IPS-NIHi7 (cell line): ENCODE measurements at regions not wholly inside any gene's neighbourhood (a gene's known extent, or its start where the extent isn't known, plus 50 kb on each side); places are given as distances from the start of the nearest gene placed in this dataset.
A peak's percentile ranks its signal among the peaks of the same experiment; 100 is the strongest.

ENCODE experiments used
- DNase-seq: peaks from one replicate; pipeline ENCODE4 v3.0.0; 2012; ENCODE audit warnings: mixed read lengths; ENCODE audit errors: extremely low spot score

DNA sequence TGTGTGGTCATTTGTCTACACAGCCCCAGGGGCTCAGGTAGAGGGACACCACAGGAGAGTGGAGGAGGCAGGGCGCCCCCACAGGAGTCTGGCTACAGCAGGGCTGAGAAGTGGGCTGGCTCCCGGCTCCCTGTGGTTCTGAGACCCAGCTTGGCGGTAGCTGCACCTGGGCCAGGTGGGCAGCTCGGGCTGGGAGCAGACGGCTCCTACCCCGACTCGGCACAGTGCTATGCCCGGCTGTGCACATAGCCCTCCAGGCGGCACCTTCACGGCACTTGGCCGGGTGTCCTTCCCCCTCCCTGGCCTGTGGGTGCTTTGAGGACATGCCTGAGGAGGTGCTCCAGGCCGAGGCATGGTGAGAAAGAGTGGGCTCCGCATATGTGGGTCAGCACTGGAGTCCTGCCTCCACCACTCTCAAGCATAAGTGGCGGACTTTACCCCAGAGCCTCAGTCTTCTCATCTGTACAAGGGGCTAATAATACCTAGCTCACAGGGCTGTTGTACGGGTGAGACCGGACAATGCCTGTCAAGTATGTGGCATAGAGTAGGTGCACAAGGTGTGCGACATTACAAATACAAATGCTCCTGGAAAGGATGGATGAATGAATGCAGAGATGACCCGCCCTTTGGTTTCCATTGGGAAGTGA lies 50.1 kb upstream of the JPH3 start:
- no peak for DNase-seq

DNA sequence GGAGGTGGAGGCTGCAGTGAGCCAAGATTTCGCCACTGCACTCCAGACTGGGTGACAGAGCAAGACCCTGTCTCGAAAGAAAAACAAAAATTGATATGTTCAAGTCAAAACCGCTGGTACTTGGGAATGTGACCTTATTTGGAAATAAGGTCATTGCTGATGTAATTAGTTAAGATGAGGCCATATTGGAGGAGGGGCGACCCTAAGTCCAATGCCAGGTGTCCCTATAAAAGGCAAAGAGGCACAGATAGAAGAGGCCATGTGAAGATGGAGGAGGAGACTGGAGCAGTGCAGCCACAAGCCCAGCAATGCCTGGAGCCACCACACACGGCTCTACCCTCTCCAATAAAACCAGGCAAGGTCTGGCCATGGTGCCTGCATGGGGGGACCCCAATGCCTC lies 50.8 kb upstream of the JPH3 start:
- no peak for DNase-seq

DNA sequence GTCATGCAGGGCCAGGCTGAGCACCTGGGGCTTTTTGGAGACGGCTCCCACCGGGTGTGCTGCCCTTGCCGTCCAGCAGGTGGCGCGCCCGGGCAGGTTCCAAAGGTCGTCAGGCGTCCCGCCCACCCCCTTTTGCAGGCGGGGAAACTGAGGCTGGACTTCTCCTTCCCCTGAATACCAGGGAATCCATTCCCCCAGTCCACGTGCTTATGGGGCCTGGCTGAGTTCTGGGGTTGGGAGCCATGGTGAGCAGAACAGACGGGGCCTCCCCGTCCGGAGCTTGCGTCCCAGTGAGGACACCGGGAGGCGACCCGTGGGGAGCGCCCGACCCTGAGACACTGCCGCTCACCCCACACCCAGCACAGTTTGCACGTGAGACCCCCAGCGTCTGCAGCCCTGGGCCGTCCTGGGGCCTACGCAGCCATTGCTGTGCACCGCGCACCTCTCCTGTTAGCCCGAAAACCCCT lies 51.8 kb upstream of the JPH3 start:
- peak; percentile 87 for DNase-seq

DNA sequence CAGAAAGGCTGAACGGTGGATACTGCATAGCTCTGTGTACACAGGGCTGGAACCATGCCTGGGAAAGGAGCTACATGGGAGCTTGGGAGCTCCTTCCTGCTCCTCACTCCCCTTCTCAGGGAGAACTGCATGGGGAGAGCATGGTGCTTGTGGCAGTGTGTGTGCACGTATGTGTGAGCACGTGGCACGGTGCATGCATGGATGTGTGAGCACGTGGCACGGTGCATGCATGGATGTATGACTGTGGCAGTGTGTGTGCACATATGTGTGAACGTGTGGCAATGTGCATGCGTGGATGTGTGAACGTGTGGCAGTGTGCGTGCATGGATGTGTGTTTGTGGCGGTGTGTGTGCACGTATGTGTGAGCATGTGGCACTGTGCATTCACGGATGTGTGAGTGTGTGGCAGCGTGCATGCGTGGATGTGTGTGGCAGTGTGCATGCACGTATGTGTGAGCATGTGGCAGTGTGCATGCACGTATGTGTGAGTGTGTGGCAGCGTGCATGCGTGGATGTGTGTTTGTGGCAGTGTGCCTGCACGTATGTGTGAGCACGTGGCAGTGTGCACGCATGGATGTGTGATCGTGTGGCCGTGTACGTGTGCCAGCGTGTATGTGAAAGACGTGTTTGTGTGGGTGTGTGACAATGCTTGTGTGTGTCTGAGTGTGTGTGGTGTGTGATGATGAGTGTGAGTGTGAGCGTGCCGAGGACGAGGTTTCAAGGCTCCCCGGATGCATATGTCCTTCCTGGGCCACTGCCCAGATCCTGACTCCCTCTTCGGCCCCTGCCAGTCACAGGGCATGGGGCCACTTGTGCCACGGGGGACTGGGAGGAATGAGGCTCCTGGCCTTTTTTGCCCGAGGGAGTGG lies 52.4 kb upstream of the JPH3 start:
- DNase-seq, result no peak

DNA sequence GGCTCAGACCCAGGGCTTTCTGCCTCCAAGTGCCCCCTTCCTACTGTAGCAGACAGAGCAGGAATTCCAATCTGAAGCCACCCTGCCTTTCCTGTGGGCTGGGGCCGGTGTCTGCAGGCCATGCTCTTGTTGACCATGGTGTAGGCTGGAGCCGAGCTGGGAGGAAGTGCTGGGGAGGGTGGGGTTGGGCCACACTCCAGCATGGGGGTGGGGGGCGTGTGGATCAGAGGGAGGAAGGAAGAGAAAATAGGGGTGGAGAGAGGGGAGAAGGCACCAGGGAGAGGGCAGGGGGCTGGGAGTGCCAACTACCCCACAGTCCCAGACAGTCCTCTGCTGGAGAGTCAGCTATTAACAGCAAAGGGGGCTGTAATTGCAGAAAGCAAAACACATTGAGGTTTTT lies 54.3 kb upstream of the JPH3 start:
- DNase-seq, result no peak

DNA sequence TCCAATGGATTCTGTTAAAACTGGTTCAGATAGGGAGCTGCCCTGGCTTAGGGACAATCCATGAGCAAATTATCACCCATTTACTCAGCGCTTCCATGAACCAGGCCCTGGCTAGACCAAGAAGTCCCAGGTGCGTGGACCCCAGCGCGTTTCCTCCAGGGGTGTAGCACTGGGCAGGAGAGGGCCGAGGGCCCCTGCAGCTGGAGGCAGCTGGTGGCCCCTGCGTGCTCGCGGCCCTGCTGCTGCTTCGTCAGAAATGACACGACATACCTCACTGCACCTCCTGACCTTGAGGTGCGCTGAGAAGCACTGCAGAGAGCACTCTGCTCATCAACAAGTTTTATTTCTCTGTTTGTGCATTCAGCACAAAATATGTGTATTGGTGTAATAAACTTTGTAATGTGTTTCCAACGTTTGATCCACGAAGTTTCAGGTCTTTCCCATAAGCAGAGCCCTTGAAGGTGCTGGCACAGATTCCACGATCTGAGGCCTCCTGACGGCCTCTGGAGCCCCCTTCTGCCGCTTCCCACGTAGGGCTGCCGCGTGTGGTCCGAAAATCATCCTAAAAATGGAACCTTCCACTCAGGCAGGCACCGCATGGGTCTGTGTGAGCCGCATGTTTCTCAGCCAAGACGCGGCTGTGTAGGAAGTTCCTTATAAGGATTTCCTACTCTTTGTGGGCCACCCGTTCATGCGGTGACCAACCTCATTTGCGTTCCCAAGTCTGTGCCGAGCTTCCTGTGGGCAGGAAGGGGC lies 50.8 kb upstream of the ZCCHC14 start:
- DNase-seq, result no peak

DNA sequence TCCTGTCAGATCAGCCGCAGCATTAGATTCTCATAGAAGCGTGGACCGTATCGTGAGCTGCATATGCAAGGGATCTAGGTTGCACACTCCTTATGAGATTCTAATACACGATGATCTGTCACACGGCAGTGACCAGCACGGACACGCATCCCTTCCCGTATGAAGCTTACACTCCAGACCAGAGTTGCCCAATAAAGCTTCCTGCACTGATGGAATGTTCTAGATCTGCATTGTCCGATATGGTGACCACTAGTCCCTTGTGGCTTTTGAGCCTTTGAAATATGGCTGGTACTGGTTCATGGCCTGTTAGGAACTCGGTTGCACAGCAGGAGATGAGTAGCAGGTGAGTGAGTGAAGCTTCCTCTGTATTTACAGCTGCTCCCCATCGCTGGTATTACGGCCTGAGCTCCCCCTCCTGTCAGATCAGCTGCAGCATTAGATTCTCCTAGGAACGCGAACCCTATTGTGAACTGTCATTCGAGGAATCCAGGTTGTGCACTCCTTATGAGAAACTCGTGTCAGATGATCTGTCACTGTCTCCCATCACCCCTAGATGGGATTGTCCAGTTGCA lies 49.8 kb upstream of the ZCCHC14 start:
- no peak for DNase-seq
